Hepatocyte (in vitro differentiated cells): ENCODE measurements at regions not wholly inside any gene's neighbourhood (a gene's known extent, or its start where the extent isn't known, plus 50 kb on each side); places are given as distances from the start of the nearest gene placed in this dataset.

ENCODE experiments used
- CTCF ChIP-seq: fragments of 200-600 bp; sonication (generic); IDR thresholded peaks from 2 replicates; pipeline ENCODE4 v1.5.1; 2016; ENCODE audit warnings: antibody characterized with exemption, mild to moderate bottlenecking; ENCODE audit not compliant: poor library complexity
- EZH2 ChIP-seq: fragments of 200-600 bp; sonication (generic); IDR thresholded peaks from 2 replicates; pipeline ENCODE4 v1.6.1; 2016; ENCODE audit warnings: antibody characterized with exemption, mild to moderate bottlenecking, borderline replicate concordance
- EZH2phosphoT487 ChIP-seq: fragments of 200-600 bp; sonication (generic); IDR thresholded peaks from one replicate; pipeline ENCODE4 v1.6.1; 2018; ENCODE audit warnings: antibody characterized with exemption, mild to moderate bottlenecking, low read depth, moderate library complexity; ENCODE audit not compliant: unreplicated experiment, severe bottlenecking

- TF ChIP-seq CTCF (no peak), EZH2phosphoT487 (no peak), EZH2 (no peak)
Measured at GRCh38 chr18:41269294-41269693, 685.7 kb upstream of the PIK3C3 start.
